Esophagus muscularis mucosa (tissue), 3 donors: ENCODE measurements at regions not wholly inside any gene's neighbourhood (a gene's known extent, or its start where the extent isn't known, plus 50 kb on each side); places are given as distances from the start of the nearest gene placed in this dataset.

ENCODE experiments used
- CTCF ChIP-seq, 3 experiments: fragments of 200-600 bp in 2 of 3; fragments of 450-650 bp in 1 of 3; sonication (generic) in 2 of 3; IDR thresholded peaks; one replicate each; pipeline ENCODE4 v1.5.1; 2017 to 2019; ENCODE audit warnings: antibody characterized with exemption in 3 of 3, mild to moderate bottlenecking in 2 of 3, moderate library complexity in 1 of 3
- POLR2A ChIP-seq: fragments of 450-650 bp; IDR thresholded peaks from one replicate; pipeline ENCODE4 v1.6.1; 2017; ENCODE audit warnings: antibody characterized with exemption, moderate library complexity, mild to moderate bottlenecking, low read depth

DNA sequence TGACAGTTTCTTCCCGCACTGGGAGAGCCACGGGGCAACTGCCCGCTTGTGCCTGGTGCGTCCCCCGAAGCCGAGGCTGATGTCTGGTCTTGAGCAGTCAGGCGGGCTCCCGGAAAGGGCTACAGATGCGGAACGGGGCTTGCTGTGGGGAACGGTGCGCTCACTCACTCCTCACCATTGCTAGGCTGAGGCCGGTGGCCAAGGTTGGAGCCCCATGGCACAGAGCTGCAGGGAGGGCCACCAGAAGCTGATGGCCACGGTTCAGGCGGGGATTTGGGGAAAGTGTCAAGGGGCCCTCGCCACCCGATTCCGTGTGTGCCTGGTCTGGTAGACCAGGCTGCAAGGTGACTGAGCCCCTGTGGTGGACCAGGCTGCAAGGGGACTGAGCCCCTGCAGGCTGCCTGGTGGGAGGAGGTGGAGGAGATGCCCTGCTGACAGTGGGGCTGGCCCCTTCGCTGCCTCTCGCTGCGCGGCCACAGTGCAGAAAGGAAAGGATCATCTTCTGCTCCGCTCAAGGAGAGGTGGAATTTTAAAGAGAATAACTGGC, 1315.8 kb downstream of the BRD1 start:
- TF ChIP-seq CTCF (IDR thresholded peaks at IDR 0.05) (no peak), POLR2A (no peak)
